ENCODE measurements at regions not wholly inside any gene's neighbourhood (a gene's known extent, or its start where the extent isn't known, plus 50 kb on each side); places are given as distances from the start of the nearest gene placed in this dataset.

DNA sequence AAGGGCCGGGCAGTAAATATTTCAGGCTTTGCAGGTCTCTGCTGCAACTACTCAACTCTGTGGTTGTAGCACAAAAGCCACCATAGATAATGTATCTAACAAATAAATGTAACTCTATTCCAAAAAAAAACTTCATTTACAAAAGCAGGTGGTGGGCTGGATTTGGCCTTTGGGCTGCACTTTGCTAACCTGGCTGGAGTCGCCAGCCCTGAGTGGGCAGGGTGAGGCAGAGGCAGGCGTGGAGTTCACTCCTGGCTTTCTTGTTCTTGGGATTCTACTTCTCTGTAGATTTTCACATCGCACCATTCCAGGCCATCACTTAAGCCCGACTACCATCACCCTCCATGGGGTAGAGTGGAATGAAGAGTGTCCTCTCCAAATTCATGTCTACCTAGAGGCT lies 367.6 kb upstream of the MGMT start:
- no peaks in the 10 kb centered on the region for H3K36me3 ChIP-seq (replicated peaks; ENCODE audit: low read depth, low read length)
- H2AFZ ChIP-seq (ENCODE audit: low read depth, low read length) = no peak overlapping the region
- no peak overlapping the region for H3K27ac ChIP-seq (ENCODE audit: low read length)
- no peaks in the 10 kb centered on the region for H3K4me1 ChIP-seq (ENCODE audit: low read length)
- no peak overlapping the region for H3K9ac ChIP-seq (ENCODE audit: low read length)
- TF ChIP-seq, protein P1, sequence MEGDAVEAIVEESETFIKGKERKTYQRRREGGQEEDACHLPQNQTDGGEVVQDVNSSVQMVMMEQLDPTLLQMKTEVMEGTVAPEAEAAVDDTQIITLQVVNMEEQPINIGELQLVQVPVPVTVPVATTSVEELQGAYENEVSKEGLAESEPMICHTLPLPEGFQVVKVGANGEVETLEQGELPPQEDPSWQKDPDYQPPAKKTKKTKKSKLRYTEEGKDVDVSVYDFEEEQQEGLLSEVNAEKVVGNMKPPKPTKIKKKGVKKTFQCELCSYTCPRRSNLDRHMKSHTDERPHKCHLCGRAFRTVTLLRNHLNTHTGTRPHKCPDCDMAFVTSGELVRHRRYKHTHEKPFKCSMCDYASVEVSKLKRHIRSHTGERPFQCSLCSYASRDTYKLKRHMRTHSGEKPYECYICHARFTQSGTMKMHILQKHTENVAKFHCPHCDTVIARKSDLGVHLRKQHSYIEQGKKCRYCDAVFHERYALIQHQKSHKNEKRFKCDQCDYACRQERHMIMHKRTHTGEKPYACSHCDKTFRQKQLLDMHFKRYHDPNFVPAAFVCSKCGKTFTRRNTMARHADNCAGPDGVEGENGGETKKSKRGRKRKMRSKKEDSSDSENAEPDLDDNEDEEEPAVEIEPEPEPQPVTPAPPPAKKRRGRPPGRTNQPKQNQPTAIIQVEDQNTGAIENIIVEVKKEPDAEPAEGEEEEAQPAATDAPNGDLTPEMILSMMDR (IDR thresholded peaks at IDR 0.05; ENCODE audit: low read depth, low read length) = no peak
- no peak for TF ChIP-seq EZH2phosphoT487 (IDR thresholded peaks at IDR 0.05; ENCODE audit: low read depth)
- H3K4me2 ChIP-seq (ENCODE audit: low read length) = no peak overlapping the region
- H3K9me3 ChIP-seq (ENCODE audit: insufficient read depth, low read length) = no peaks in the 10 kb centered on the region
- no peaks in the 10 kb centered on the region for H3K27me3 ChIP-seq (ENCODE audit: low read depth, low read length)
- H3K79me2 ChIP-seq (ENCODE audit: low read length) = no peaks in the 10 kb centered on the region
- no peaks in the 10 kb centered on the region for H4K20me1 ChIP-seq (ENCODE audit: insufficient read depth, low read length)
- no peak overlapping the region for H3K4me3 ChIP-seq (ENCODE audit: low read length)

DNA sequence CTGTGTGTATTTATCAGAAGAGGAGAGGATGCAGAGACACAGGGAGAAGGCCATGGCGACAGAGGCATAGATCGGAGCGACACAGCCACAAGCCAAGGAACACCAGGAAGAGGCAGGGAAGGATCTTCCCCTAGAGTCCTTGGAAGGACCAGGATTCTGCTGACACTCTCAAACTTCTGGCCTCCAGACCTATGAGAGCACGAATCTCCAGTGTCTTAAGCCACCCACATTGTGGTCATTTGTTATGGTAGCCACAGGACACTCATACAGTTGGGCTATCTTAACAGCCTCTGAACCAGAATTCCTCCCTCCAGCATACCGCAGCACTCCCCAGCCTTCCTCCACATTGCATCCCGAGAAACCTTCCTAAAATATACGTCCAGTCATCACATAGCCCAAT lies 367.0 kb upstream of the MGMT start:
- Histone ChIP-seq H3K27me3 (ENCODE audit: low read depth, low read length) (no peaks in the 10 kb centered on the region), H3K9me3 (ENCODE audit: insufficient read depth, low read length) (no peaks in the 10 kb centered on the region), H3K36me3 (replicated peaks; ENCODE audit: low read depth, low read length) (no peaks in the 10 kb centered on the region), H3K4me1 (ENCODE audit: low read length) (no peaks in the 10 kb centered on the region), H2AFZ (ENCODE audit: low read depth, low read length) (no peak overlapping the region), H3K4me2 (ENCODE audit: low read length) (no peak overlapping the region), H3K27ac (ENCODE audit: low read length) (no peak overlapping the region), H3K79me2 (ENCODE audit: low read length) (no peaks in the 10 kb centered on the region), H4K20me1 (ENCODE audit: insufficient read depth, low read length) (no peaks in the 10 kb centered on the region), H3K9ac (ENCODE audit: low read length) (no peak overlapping the region), H3K4me3 (ENCODE audit: low read length) (no peak overlapping the region)
- TF ChIP-seq, protein P1 (IDR thresholded peaks at IDR 0.05; ENCODE audit: low read depth, low read length) = no peak
- no peak for TF ChIP-seq EZH2phosphoT487 (IDR thresholded peaks at IDR 0.05; ENCODE audit: low read depth)

DNA sequence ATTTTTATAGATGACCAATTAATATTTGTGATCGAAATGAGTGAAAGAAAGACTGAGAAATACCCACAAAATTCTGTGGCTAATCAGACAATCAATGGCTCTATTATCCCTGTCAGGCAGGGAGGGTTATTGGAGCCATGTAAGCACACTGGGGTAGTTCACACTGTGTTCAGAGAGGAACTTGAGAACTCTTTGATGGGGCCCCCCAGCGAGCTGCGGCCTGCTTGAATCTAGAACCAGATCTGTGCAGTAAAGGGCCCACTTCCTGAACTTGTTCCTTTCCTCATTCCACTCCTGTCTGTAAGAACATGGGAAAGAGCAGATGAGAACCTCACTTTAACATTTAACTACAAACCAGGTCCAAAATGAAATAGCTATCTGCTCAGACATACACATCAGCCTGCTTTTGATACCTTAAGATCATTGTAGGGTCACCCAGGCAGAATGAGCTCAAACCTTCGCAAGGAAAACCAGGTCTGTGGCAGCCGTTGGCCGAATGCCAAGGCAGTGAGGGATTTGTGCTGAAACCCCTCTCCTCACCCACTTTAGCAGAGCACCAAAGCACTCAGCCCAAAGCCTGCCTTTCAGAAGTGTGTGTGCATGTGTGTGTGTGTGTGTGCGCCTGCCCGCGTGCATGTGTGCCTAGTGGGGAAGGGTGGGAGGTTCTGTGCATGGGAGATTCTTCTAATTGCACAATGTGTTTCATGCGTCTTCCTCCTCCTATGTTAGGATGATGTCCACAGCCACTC lies 365.6 kb upstream of the MGMT start:
- no peak overlapping the region for H3K4me2 ChIP-seq (ENCODE audit: low read length)
- H2AFZ ChIP-seq (ENCODE audit: low read depth, low read length) = no peak overlapping the region
- no peaks in the 10 kb centered on the region for H3K36me3 ChIP-seq (replicated peaks; ENCODE audit: low read depth, low read length)
- no peaks in the 10 kb centered on the region for H4K20me1 ChIP-seq (ENCODE audit: insufficient read depth, low read length)
- H3K79me2 ChIP-seq (ENCODE audit: low read length) = no peaks in the 10 kb centered on the region
- H3K9me3 ChIP-seq (ENCODE audit: insufficient read depth, low read length) = no peaks in the 10 kb centered on the region
- H3K27me3 ChIP-seq (ENCODE audit: low read depth, low read length) = no peaks in the 10 kb centered on the region
- H3K4me1 ChIP-seq (ENCODE audit: low read length) = no peaks in the 10 kb centered on the region
- no peak overlapping the region for H3K4me3 ChIP-seq (ENCODE audit: low read length)
- no peak overlapping the region for H3K27ac ChIP-seq (ENCODE audit: low read length)
- no peak overlapping the region for H3K9ac ChIP-seq (ENCODE audit: low read length)
- TF ChIP-seq EZH2phosphoT487 (IDR thresholded peaks at IDR 0.05; ENCODE audit: low read depth) = no peak
- TF ChIP-seq, protein P1 (IDR thresholded peaks at IDR 0.05; ENCODE audit: low read depth, low read length) = no peak

DNA sequence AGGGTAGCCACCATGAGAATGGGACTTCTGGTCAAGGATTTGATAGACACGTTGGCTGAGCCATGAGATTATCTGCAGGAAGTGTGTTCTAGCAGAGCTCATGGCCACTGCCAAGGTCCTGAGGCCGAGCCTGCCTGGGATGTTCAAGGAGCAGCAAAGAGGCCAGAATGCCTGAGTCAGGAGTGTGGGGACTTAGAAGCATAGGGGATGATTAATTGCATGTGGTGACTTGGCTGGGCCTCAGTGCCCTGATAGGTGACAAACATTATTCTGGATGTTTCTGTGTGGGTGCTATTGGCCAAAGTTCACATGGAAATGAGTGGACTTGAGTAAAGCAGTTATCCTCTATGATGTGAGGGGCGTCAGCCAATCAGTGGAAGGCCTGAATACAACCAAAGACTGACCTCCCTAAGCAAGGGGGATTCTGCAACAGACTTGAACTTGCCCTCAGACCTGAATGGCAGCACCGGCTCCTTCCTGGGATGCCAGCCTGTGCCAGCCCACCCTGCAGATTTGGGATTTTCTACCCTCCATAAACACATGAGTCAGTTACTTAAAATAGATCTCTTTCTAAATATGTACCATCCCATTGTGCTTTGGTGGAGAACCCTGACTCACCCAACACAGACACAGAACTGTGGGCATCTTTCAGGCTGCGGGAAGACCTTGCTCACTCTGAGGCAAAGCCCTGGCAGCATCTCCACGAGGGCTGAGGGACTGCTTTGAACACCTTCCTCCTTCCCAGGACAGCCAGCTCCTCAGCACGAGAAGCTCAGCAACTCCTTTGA lies 363.9 kb upstream of the MGMT start:
- Histone ChIP-seq H3K4me1 (ENCODE audit: low read length) (no peaks in the 10 kb centered on the region), H3K9ac (ENCODE audit: low read length) (no peak overlapping the region), H2AFZ (ENCODE audit: low read depth, low read length) (no peak overlapping the region), H3K79me2 (ENCODE audit: low read length) (no peaks in the 10 kb centered on the region), H3K4me3 (ENCODE audit: low read length) (no peak overlapping the region), H4K20me1 (ENCODE audit: insufficient read depth, low read length) (no peaks in the 10 kb centered on the region), H3K9me3 (ENCODE audit: insufficient read depth, low read length) (no peaks in the 10 kb centered on the region), H3K27me3 (ENCODE audit: low read depth, low read length) (no peaks in the 10 kb centered on the region), H3K27ac (ENCODE audit: low read length) (no peak overlapping the region), H3K36me3 (replicated peaks; ENCODE audit: low read depth, low read length) (no peaks in the 10 kb centered on the region), H3K4me2 (ENCODE audit: low read length) (no peak overlapping the region)
- no peak for TF ChIP-seq EZH2phosphoT487 (IDR thresholded peaks at IDR 0.05; ENCODE audit: low read depth)
- TF ChIP-seq, protein P1 (IDR thresholded peaks at IDR 0.05; ENCODE audit: low read depth, low read length) = no peak

All from OCI-LY3 (cell line).